BJ (cell line): ENCODE measurements at regions not wholly inside any gene's neighbourhood (a gene's known extent, or its start where the extent isn't known, plus 50 kb on each side); places are given as distances from the start of the nearest gene placed in this dataset.

Experiments
- CTCF ChIA-PET: fragments of 350-600 bp; formaldehyde crosslinking; extraction: SDS; loops from one replicate; lab custom pipeline; 2021; ENCODE audit warnings: antibody characterized with exemption, inconsistent platforms; lab: Yijun Ruan, JAX
- POLR2A ChIA-PET: fragments of 300-600 bp; sonication (Branson Sonifier 250); formaldehyde crosslinking; extraction: SDS; loops from one replicate; lab custom pipeline; 2021; ENCODE audit warnings: antibody characterized with exemption; lab: Charles Lee
- DNase-seq: peaks from one replicate; pipeline ENCODE4 v3.0.0-alpha.2; 2011; ENCODE audit warnings: low read depth
- H3K27me3 ChIP-seq: 2 replicates; pipeline ENCODE4 v1.6.0; 2011; ENCODE audit warnings: low read length; ENCODE audit not compliant: control insufficient read depth, insufficient read depth
- H3K36me3 ChIP-seq: 2 replicates; pipeline ENCODE4 v1.5.1; 2011; ENCODE audit warnings: low read length; ENCODE audit not compliant: control insufficient read depth, insufficient read depth
- H3K4me3 ChIP-seq: 2 replicates; pipeline ENCODE4 v1.5.1; 2011; ENCODE audit warnings: low read depth, mild to moderate bottlenecking, control low read depth, low read length
- CTCF ChIP-seq: IDR thresholded peaks from 2 replicates; pipeline ENCODE4 v1.5.1; 2011; ENCODE audit warnings: low read depth, mild to moderate bottlenecking, control low read depth, inconsistent platforms, low read length, moderate library complexity; ENCODE audit not compliant: insufficient read depth

GRCh38 chr6:15137086-15137485, 108.8 kb upstream of the JARID2 start:
- H3K27me3 ChIP-seq: no peaks in the 10 kb centered on the region
- no peaks in the 10 kb centered on the region for H3K36me3 ChIP-seq
- no peak for TF ChIP-seq CTCF
- ChIA-PET CTCF (no interaction called here), POLR2A (no interaction called here)
- no peak for DNase-seq
- no peak overlapping the region for H3K4me3 ChIP-seq

- ChIA-PET CTCF (no interaction called here), POLR2A (no interaction called here)
- H3K36me3 ChIP-seq: no peaks in the 10 kb centered on the region
- DNase-seq: no peak
- TF ChIP-seq CTCF: no peak
- H3K4me3 ChIP-seq: no peak overlapping the region
- H3K27me3 ChIP-seq: no peaks in the 10 kb centered on the region; the same call in 1 of the 2 replicates
These were observed 102.8 kb upstream of the JARID2 start for GRCh38 chr6:15143086-15143485.

GRCh38 chr6:15143540-15143939, 102.3 kb upstream of the JARID2 start:
- TF ChIP-seq CTCF: no peak
- Histone ChIP-seq H3K4me3 (no peak overlapping the region), H3K36me3 (no peaks in the 10 kb centered on the region), H3K27me3 (no peaks in the 10 kb centered on the region; the same call in 1 of the 2 replicates)
- no peak for DNase-seq
- ChIA-PET CTCF (no interaction called here), POLR2A (no interaction called here)

- Histone ChIP-seq H3K36me3 (no peaks in the 10 kb centered on the region), H3K4me3 (no peak overlapping the region), H3K27me3 (no peaks in the 10 kb centered on the region; the same call in 1 of the 2 replicates)
- POLR2A ChIA-PET: no interaction called here
- TF ChIP-seq CTCF: no peak
- CTCF ChIA-PET: no interaction called here
- DNase-seq: no peak
These were observed 100.0 kb upstream of the JARID2 start for GRCh38 chr6:15145821-15146220.

- DNase-seq: no peak
- Histone ChIP-seq H3K27me3 (no peaks in the 10 kb centered on the region; the same call in 1 of the 2 replicates), H3K4me3 (no peak overlapping the region), H3K36me3 (no peaks in the 10 kb centered on the region)
- POLR2A ChIA-PET: no interaction called here
- no peak for TF ChIP-seq CTCF
- CTCF ChIA-PET: interaction anchor here (1.1 to 1.3 kb wide), 2 partner anchors 34 to 41 kb away, joined by 3 read pairs; no protein-coding TSS in a partner anchor
These were observed 98.0 kb upstream of the JARID2 start for GRCh38 chr6:15147827-15148226.
